ENCODE measurements at regions not wholly inside any gene's neighbourhood (a gene's known extent, or its start where the extent isn't known, plus 50 kb on each side); places are given as distances from the start of the nearest gene placed in this dataset.
"Not testable (repeated sequence)": the region's sequence is repeated elsewhere in the genome, so short reads cannot be mapped to it uniquely, and the experiment has no call there.

- Mint-ChIP-seq H3K4me3 (no peak overlapping the region), H3K36me3 (ENCODE audit: low read depth) (no peaks in the 10 kb centered on the region)
Measured at GRCh38 chr17:34486761-34487160, 92.6 kb upstream of the TMEM132E start.

GRCh38 chr17:34485999-34486398 lies 93.4 kb upstream of the TMEM132E start:
- H3K27ac Mint-ChIP-seq: no peak overlapping the region
- no peak overlapping the region for H3K4me3 Mint-ChIP-seq
- no peaks in the 10 kb centered on the region for H3K9me3 Mint-ChIP-seq
- peaks cover 5% of the 10 kb centered on the region for H3K4me1 Mint-ChIP-seq (ENCODE audit: low read depth)
- peaks cover 36% of the 10 kb centered on the region for H3K27me3 Mint-ChIP-seq (ENCODE audit: low read depth)
- H3K36me3 Mint-ChIP-seq (ENCODE audit: low read depth): no peaks in the 10 kb centered on the region
- no peak for DNase-seq (ENCODE audit: low spot score)

More at GRCh38 chr17:34486761-34487160, 92.6 kb upstream of the TMEM132E start:
- DNase-seq (ENCODE audit: low spot score): no peak
- peaks cover 5% of the 10 kb centered on the region for H3K4me1 Mint-ChIP-seq (ENCODE audit: low read depth)
- no peak overlapping the region for H3K27ac Mint-ChIP-seq
- H3K27me3 Mint-ChIP-seq (ENCODE audit: low read depth): peaks cover 33% of the 10 kb centered on the region
- no peaks in the 10 kb centered on the region for H3K9me3 Mint-ChIP-seq

GRCh38 chr17:34484193-34484733 lies 95.1 kb upstream of the TMEM132E start:
- Mint-ChIP-seq H3K27ac (no peak overlapping the region), H3K36me3 (ENCODE audit: low read depth) (no peaks in the 10 kb centered on the region), H3K4me3 (no peak overlapping the region), H3K27me3 (ENCODE audit: low read depth) (peaks cover 27% of the 10 kb centered on the region), H3K9me3 (no peaks in the 10 kb centered on the region), H3K4me1 (ENCODE audit: low read depth) (peaks cover 5% of the 10 kb centered on the region)
- no peak for DNase-seq (ENCODE audit: low spot score)

GRCh38 chr17:34482730-34483129 lies 96.7 kb upstream of the TMEM132E start:
- H3K27me3 Mint-ChIP-seq (ENCODE audit: low read depth): peaks cover 21% of the 10 kb centered on the region
- DNase-seq (ENCODE audit: low spot score): no peak
- H3K4me1 Mint-ChIP-seq (ENCODE audit: low read depth): peaks cover 5% of the 10 kb centered on the region
- H3K4me3 Mint-ChIP-seq: no peak overlapping the region
- no peak overlapping the region for H3K27ac Mint-ChIP-seq
- no peaks in the 10 kb centered on the region for H3K9me3 Mint-ChIP-seq
- no peaks in the 10 kb centered on the region for H3K36me3 Mint-ChIP-seq (ENCODE audit: low read depth)

DNA sequence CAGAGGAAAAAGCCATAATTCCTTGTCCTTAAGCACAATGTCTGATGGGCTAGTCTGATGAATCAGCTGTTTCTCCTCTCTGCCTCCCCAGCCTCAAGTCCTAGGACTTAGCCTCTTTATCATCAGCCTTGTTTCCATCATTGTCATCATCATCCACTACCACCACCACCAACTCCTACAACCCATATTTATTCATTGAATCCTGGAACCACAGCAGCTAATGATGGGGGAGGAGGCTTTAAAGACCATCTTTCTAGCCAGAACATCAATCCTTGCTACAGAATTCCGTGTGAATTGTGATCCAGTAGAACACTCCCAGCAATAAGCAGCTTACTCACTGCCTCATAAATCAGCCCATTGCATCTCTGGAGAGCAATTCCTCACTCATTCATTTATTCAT lies 97.6 kb upstream of the TMEM132E start:
- no peaks in the 10 kb centered on the region for H3K9me3 Mint-ChIP-seq
- no peak for DNase-seq (ENCODE audit: low spot score)
- peaks cover 14% of the 10 kb centered on the region for H3K27me3 Mint-ChIP-seq (ENCODE audit: low read depth)
- no peak overlapping the region for H3K27ac Mint-ChIP-seq
- peaks cover 5% of the 10 kb centered on the region for H3K4me1 Mint-ChIP-seq (ENCODE audit: low read depth)
- H3K4me3 Mint-ChIP-seq: no peak overlapping the region
- H3K36me3 Mint-ChIP-seq (ENCODE audit: low read depth): no peaks in the 10 kb centered on the region

DNA sequence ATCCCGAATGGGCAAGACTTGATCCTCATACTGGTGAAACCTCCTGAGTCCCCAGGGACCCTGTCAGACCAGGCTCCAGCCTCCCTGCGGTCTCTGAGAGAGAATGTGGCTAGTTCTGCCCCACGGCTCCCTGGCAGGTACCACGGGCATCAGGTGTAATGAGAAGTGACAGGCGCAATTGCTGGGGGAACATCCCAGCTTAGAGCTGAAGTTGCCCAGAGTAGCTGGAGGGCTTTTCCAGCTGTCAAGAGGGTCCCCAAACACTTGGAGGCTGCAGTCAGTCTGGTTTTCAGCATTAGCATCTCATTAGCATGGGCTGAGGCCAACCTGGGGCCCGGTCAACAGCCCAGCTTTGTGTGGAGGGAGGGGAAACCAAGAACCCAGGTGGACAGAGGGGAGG lies 100.0 kb upstream of the TMEM132E start:
- Mint-ChIP-seq H3K36me3 (ENCODE audit: low read depth) (no peaks in the 10 kb centered on the region), H3K4me3 (no peak overlapping the region), H3K4me1 (ENCODE audit: low read depth) (no peaks in the 10 kb centered on the region), H3K27ac (no peak overlapping the region), H3K9me3 (no peaks in the 10 kb centered on the region), H3K27me3 (ENCODE audit: low read depth) (peaks cover 8% of the 10 kb centered on the region)
- no peak for DNase-seq (ENCODE audit: low spot score)

GRCh38 chr17:34478244-34478643 lies 101.1 kb upstream of the TMEM132E start:
- H3K27me3 Mint-ChIP-seq (ENCODE audit: low read depth): peaks cover 8% of the 10 kb centered on the region

DNA sequence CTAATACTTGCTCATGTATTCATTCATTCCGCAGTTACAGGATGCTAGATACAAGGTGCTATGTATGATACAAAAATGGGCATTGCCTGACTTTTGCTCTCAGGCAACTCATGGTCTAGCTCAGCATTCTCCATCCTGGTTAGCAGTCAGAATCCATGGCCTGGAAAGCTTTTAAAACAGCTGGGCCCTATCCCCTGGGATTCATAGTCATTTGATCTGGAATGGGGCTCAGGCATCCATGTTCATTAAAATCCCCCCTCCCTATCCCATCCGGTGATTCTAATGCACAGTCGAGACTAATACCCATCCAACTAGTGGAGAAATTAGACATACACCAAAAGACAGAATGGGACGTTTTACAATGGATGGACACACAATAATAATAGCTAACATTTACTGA lies 104.1 kb upstream of the TMEM132E start:
- Mint-ChIP-seq H3K27me3 (ENCODE audit: low read depth) (peaks cover 9% of the 10 kb centered on the region), H3K9me3 (no peaks in the 10 kb centered on the region), H3K4me1 (ENCODE audit: low read depth) (no peaks in the 10 kb centered on the region), H3K4me3 (no peak overlapping the region), H3K36me3 (ENCODE audit: low read depth) (no peaks in the 10 kb centered on the region), H3K27ac (no peak overlapping the region)
- no peak for DNase-seq (ENCODE audit: low spot score)

More at GRCh38 chr17:34478244-34478643, 101.1 kb upstream of the TMEM132E start:
- no peaks in the 10 kb centered on the region for H3K9me3 Mint-ChIP-seq
- H3K27ac Mint-ChIP-seq: no peak overlapping the region
- no peak for DNase-seq (ENCODE audit: low spot score)
- no peaks in the 10 kb centered on the region for H3K4me1 Mint-ChIP-seq (ENCODE audit: low read depth)
- no peak overlapping the region for H3K4me3 Mint-ChIP-seq
- no peaks in the 10 kb centered on the region for H3K36me3 Mint-ChIP-seq (ENCODE audit: low read depth)

- H3K4me1 Mint-ChIP-seq (ENCODE audit: low read depth): no peaks in the 10 kb centered on the region
Measured at GRCh38 chr17:34474706-34475105, 104.7 kb upstream of the TMEM132E start.

GRCh38 chr17:34472363-34472762 lies 107.0 kb upstream of the TMEM132E start:
- Mint-ChIP-seq H3K9me3 (no peaks in the 10 kb centered on the region), H3K27me3 (ENCODE audit: low read depth) (peaks cover 7% of the 10 kb centered on the region), H3K4me1 (ENCODE audit: low read depth) (no peaks in the 10 kb centered on the region), H3K36me3 (ENCODE audit: low read depth) (no peaks in the 10 kb centered on the region), H3K4me3 (no peak overlapping the region), H3K27ac (no peak overlapping the region)
- DNase-seq (ENCODE audit: low spot score): no peak

More at GRCh38 chr17:34474706-34475105, 104.7 kb upstream of the TMEM132E start:
- Mint-ChIP-seq H3K27me3 (ENCODE audit: low read depth) (peaks cover 9% of the 10 kb centered on the region), H3K4me3 (no peak overlapping the region), H3K9me3 (no peaks in the 10 kb centered on the region), H3K27ac (no peak overlapping the region), H3K36me3 (ENCODE audit: low read depth) (no peaks in the 10 kb centered on the region)
- no peak for DNase-seq (ENCODE audit: low spot score)

- not testable (repeated sequence) for H3K4me1 Mint-ChIP-seq (ENCODE audit: low read depth); H3K9me3 Mint-ChIP-seq; H3K27me3 Mint-ChIP-seq (ENCODE audit: low read depth); H3K27ac Mint-ChIP-seq; H3K4me3 Mint-ChIP-seq; DNase-seq (ENCODE audit: low spot score); H3K36me3 Mint-ChIP-seq (ENCODE audit: low read depth)
Measured at GRCh38 chr17:34471278-34471677, 108.1 kb upstream of the TMEM132E start.

GRCh38 chr17:34465789-34466188 lies 102.8 kb upstream of the CCL1 start:
- Mint-ChIP-seq H3K27ac (no peak overlapping the region), H3K9me3 (no peaks in the 10 kb centered on the region), H3K27me3 (ENCODE audit: low read depth) (peaks cover 6% of the 10 kb centered on the region), H3K36me3 (ENCODE audit: low read depth) (no peaks in the 10 kb centered on the region), H3K4me1 (ENCODE audit: low read depth) (no peaks in the 10 kb centered on the region), H3K4me3 (no peak overlapping the region)
- no peak for DNase-seq (ENCODE audit: low spot score)

DNA sequence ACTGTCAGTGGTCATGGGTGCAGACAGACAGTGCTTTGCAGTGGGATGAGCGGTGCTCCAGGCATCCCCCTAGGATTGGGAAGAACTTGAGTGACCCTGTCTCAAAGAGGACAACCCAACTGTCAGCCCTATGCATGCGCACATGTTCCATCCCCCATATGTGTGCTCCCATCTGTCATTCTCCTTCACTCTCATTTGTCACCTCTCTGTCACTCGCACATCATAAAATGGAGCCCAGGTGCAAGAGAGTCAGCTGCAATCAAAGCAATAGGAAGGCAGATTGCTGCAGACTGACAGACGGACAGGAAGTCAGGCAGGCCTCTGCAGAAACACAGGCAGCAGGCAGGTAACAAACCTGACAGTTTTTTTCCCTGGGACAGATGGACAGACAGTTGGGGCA lies 101.8 kb upstream of the CCL1 start:
- no peak for DNase-seq (ENCODE audit: low spot score)
- Mint-ChIP-seq H3K9me3 (no peaks in the 10 kb centered on the region), H3K4me3 (no peak overlapping the region), H3K36me3 (ENCODE audit: low read depth) (no peaks in the 10 kb centered on the region), H3K27ac (no peak overlapping the region), H3K27me3 (ENCODE audit: low read depth) (peaks cover 9% of the 10 kb centered on the region), H3K4me1 (ENCODE audit: low read depth) (no peaks in the 10 kb centered on the region)

DNA sequence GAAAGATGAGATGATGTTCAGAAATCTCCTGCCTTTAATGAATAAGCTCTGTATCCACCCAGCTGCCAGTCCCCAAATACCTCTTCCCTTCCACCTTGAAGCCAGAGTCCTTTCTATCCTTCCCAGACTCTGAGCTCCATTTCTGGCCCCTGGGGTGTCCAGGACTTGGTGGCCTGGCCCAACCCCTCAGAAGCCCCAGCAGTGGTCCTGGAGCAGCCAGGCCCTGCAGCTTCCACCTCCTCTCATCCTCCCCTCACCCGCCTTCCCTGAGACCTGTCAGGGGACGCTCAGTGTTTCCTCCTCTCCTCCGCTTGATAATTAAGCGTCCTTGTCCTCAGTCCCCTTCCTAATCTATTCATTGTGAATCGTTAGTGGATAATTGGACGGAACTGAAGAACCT lies 95.2 kb upstream of the CCL1 start:
- no peak overlapping the region for H3K27ac Mint-ChIP-seq
- H3K4me3 Mint-ChIP-seq: no peak overlapping the region
- no peak for DNase-seq (ENCODE audit: low spot score)
- H3K9me3 Mint-ChIP-seq: no peaks in the 10 kb centered on the region
- H3K27me3 Mint-ChIP-seq (ENCODE audit: low read depth): peaks cover 38% of the 10 kb centered on the region
- H3K4me1 Mint-ChIP-seq (ENCODE audit: low read depth): no peaks in the 10 kb centered on the region
- no peaks in the 10 kb centered on the region for H3K36me3 Mint-ChIP-seq (ENCODE audit: low read depth)

GRCh38 chr17:34456121-34456520 lies 93.1 kb upstream of the CCL1 start:
- Mint-ChIP-seq H3K27ac (no peak overlapping the region), H3K4me3 (no peak overlapping the region), H3K36me3 (ENCODE audit: low read depth) (no peaks in the 10 kb centered on the region), H3K9me3 (no peaks in the 10 kb centered on the region), H3K4me1 (ENCODE audit: low read depth) (no peaks in the 10 kb centered on the region), H3K27me3 (ENCODE audit: low read depth) (peaks cover 44% of the 10 kb centered on the region)
- no peak for DNase-seq (ENCODE audit: low spot score)

Measured in T-helper 2 cell treated with Interferon-gamma antibody and Interleukin-4, amounts not matched to agents 5 μg/mL and 100 μg/mL, for 36 hours (primary cell).